ENCODE measurements at regions not wholly inside any gene's neighbourhood (a gene's known extent, or its start where the extent isn't known, plus 50 kb on each side); places are given as distances from the start of the nearest gene placed in this dataset.
A peak's percentile ranks its signal among the peaks of the same experiment; 100 is the strongest.

DNA sequence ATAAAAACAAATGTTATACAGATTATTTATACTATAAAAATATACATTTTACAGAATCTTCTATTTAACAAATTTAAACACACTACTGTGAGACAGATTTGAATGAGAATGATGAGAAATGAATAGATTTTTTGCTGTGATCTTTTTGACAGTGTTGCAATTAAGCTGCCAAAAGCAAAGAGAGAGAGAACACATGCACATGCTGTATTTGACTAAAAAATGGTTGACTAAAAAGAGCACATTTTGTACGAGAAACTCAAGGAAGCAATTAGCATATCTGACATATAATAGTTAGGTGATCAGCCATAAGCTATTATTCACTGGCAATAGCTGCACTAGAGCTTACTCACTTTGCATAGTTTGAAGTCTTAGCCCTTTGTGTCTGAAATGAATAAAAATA lies 115.8 kb downstream of the SYT10 start:
- Histone ChIP-seq H3K27ac (ENCODE audit: low read depth, low read length) (no peak overlapping the region), H3K27me3 (ENCODE audit: control insufficient read depth, insufficient read depth, low read length) (no peaks in the 10 kb centered on the region), H3K36me3 (ENCODE audit: control insufficient read depth, insufficient read depth, low read length) (no peaks in the 10 kb centered on the region), H3K4me1 (ENCODE audit: control insufficient read depth, insufficient read depth, low read length) (no peaks in the 10 kb centered on the region), H3K9me3 (ENCODE audit: control insufficient read depth, insufficient read depth, low read length) (no peaks in the 10 kb centered on the region), H3K4me3 (ENCODE audit: low read depth, low read length) (no peak overlapping the region)
- WGBS (ENCODE audit: insufficient coverage): no CpG with 5 or more reads among the region's 1 CpG
- DNase-seq (ENCODE audit: low read depth in 4 of 6, low spot score in 6 of 6): peak in 1 of 6 donors; percentile 35

- Histone ChIP-seq H3K4me1 (ENCODE audit: control insufficient read depth, insufficient read depth, low read length) (no peaks in the 10 kb centered on the region), H3K4me3 (ENCODE audit: low read depth, low read length) (no peak overlapping the region), H3K36me3 (ENCODE audit: control insufficient read depth, insufficient read depth, low read length) (no peaks in the 10 kb centered on the region), H3K27me3 (ENCODE audit: control insufficient read depth, insufficient read depth, low read length) (no peaks in the 10 kb centered on the region), H3K9me3 (ENCODE audit: control insufficient read depth, insufficient read depth, low read length) (no peaks in the 10 kb centered on the region), H3K27ac (ENCODE audit: low read depth, low read length) (no peak overlapping the region)
- no peak for DNase-seq (ENCODE audit: low read depth in 4 of 6, low spot score in 6 of 6)
- 84% methylated on average over 5 of the region's 5 CpGs for WGBS (ENCODE audit: insufficient coverage)
Observed at GRCh38 chr12:33322519-33322918, 117.1 kb downstream of the SYT10 start.

DNA sequence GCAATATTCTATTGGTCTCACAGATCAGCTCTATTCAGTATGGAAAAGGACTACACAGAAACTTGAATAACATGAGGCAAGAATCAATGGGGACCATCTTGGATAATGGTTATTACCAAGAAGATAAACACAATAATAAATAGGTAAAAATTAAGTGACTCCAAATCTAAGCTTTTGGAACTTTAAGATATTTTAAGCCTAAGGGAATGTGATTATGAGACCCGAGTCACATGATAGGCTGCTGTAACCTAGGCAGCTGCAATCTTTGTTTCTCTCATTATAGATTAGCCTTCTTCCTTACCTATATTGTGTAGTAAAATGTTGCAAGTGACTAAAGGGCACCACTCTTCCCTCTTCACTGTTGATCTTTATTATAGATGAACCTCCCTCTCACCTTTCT lies 121.9 kb downstream of the SYT10 start:
- Histone ChIP-seq H3K27me3 (ENCODE audit: control insufficient read depth, insufficient read depth, low read length) (no peaks in the 10 kb centered on the region), H3K27ac (ENCODE audit: low read depth, low read length) (no peak overlapping the region), H3K9me3 (ENCODE audit: control insufficient read depth, insufficient read depth, low read length) (no peaks in the 10 kb centered on the region), H3K4me3 (ENCODE audit: low read depth, low read length) (no peak overlapping the region), H3K36me3 (ENCODE audit: control insufficient read depth, insufficient read depth, low read length) (no peaks in the 10 kb centered on the region), H3K4me1 (ENCODE audit: control insufficient read depth, insufficient read depth, low read length) (no peaks in the 10 kb centered on the region)
- DNase-seq (ENCODE audit: low read depth in 4 of 6, low spot score in 6 of 6): no peak
- no CpG with 5 or more reads among the region's 1 CpG for WGBS (ENCODE audit: insufficient coverage)

DNA sequence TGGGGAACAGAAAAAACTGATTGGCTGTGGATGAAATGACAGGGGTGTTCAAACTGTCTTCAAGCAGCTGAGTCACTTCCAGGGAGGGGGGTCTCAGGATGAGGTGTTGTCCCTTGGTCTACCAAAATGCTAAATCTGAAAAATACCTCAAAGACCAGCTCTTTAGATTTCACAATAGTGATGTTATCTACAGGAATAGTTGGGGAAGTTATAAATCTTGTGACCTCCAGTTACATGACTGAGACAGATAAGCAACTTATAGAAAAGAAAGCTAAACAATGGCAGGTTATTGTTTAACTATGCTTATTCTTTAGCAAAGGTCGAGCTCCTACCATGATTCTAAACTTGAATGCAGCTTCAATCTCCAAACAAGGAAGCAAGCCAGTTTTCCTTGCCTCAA lies 125.4 kb downstream of the SYT10 start:
- no peak for DNase-seq (ENCODE audit: low read depth in 4 of 6, low spot score in 6 of 6)
- no peak overlapping the region for H3K27ac ChIP-seq (ENCODE audit: low read depth, low read length)
- no peaks in the 10 kb centered on the region for H3K27me3 ChIP-seq (ENCODE audit: control insufficient read depth, insufficient read depth, low read length)
- no peaks in the 10 kb centered on the region for H3K4me1 ChIP-seq (ENCODE audit: control insufficient read depth, insufficient read depth, low read length)
- no peak overlapping the region for H3K4me3 ChIP-seq (ENCODE audit: low read depth, low read length)
- H3K36me3 ChIP-seq (ENCODE audit: control insufficient read depth, insufficient read depth, low read length): no peaks in the 10 kb centered on the region
- H3K9me3 ChIP-seq (ENCODE audit: control insufficient read depth, insufficient read depth, low read length): no peaks in the 10 kb centered on the region
- WGBS (ENCODE audit: insufficient coverage): no CpG with 5 or more reads among the region's 1 CpG

GRCh38 chr12:33313476-33313875 lies 126.1 kb downstream of the SYT10 start:
- Histone ChIP-seq H3K9me3 (ENCODE audit: control insufficient read depth, insufficient read depth, low read length) (no peaks in the 10 kb centered on the region), H3K27ac (ENCODE audit: low read depth, low read length) (no peak overlapping the region), H3K4me3 (ENCODE audit: low read depth, low read length) (no peak overlapping the region), H3K36me3 (ENCODE audit: control insufficient read depth, insufficient read depth, low read length) (no peaks in the 10 kb centered on the region), H3K27me3 (ENCODE audit: control insufficient read depth, insufficient read depth, low read length) (no peaks in the 10 kb centered on the region), H3K4me1 (ENCODE audit: control insufficient read depth, insufficient read depth, low read length) (no peaks in the 10 kb centered on the region)
- DNase-seq (ENCODE audit: low read depth in 4 of 6, low spot score in 6 of 6): no peak

- Histone ChIP-seq H3K27ac (ENCODE audit: low read depth, low read length) (no peak overlapping the region), H3K4me1 (ENCODE audit: control insufficient read depth, insufficient read depth, low read length) (no peaks in the 10 kb centered on the region), H3K4me3 (ENCODE audit: low read depth, low read length) (no peak overlapping the region), H3K9me3 (ENCODE audit: control insufficient read depth, insufficient read depth, low read length) (no peaks in the 10 kb centered on the region), H3K36me3 (ENCODE audit: control insufficient read depth, insufficient read depth, low read length) (no peaks in the 10 kb centered on the region), H3K27me3 (ENCODE audit: control insufficient read depth, insufficient read depth, low read length) (no peaks in the 10 kb centered on the region)
- DNase-seq (ENCODE audit: low read depth in 4 of 6, low spot score in 6 of 6): no peak
- 96% methylated on average over 3 of the region's 4 CpGs for WGBS (ENCODE audit: insufficient coverage)
Observed at GRCh38 chr12:33310471-33310870, 129.1 kb downstream of the SYT10 start.

DNA sequence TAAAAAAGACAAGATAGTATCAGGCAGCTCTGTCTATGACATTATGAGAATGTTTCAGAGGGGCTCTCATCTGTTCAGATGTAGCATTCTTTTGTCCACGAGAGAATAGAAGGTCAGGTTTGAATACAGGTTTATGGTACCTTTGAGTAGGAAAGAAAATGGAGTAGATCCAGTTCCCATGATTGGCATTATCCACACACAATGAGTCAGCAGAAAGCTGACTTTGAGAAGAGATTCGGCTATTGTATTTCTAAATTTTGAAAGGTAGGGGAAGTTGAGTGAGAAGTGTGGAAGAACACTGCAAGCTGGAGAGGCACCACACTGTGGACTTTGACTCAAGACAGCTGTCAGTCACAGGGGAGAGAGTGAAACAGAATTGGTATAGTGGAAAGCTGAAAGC lies 135.4 kb downstream of the SYT10 start:
- 88% methylated on average over 1 of the region's 2 CpGs for WGBS (ENCODE audit: insufficient coverage)
- H3K36me3 ChIP-seq (ENCODE audit: control insufficient read depth, insufficient read depth, low read length): no peaks in the 10 kb centered on the region
- H3K27ac ChIP-seq (ENCODE audit: low read depth, low read length): no peak overlapping the region
- H3K4me1 ChIP-seq (ENCODE audit: control insufficient read depth, insufficient read depth, low read length): no peaks in the 10 kb centered on the region
- no peaks in the 10 kb centered on the region for H3K27me3 ChIP-seq (ENCODE audit: control insufficient read depth, insufficient read depth, low read length)
- no peak for DNase-seq (ENCODE audit: low read depth in 4 of 6, low spot score in 6 of 6)
- no peaks in the 10 kb centered on the region for H3K9me3 ChIP-seq (ENCODE audit: control insufficient read depth, insufficient read depth, low read length)
- no peak overlapping the region for H3K4me3 ChIP-seq (ENCODE audit: low read depth, low read length)

- no peak for DNase-seq (ENCODE audit: low read depth in 4 of 6, low spot score in 6 of 6)
- H3K4me3 ChIP-seq (ENCODE audit: low read depth, low read length): no peak overlapping the region
- no peaks in the 10 kb centered on the region for H3K4me1 ChIP-seq (ENCODE audit: control insufficient read depth, insufficient read depth, low read length)
- H3K27ac ChIP-seq (ENCODE audit: low read depth, low read length): no peak overlapping the region
- H3K9me3 ChIP-seq (ENCODE audit: control insufficient read depth, insufficient read depth, low read length): peaks cover 2% of the 10 kb centered on the region
- WGBS (ENCODE audit: insufficient coverage): 41% methylated on average over 2 of the region's 2 CpGs
- no peaks in the 10 kb centered on the region for H3K36me3 ChIP-seq (ENCODE audit: control insufficient read depth, insufficient read depth, low read length)
- H3K27me3 ChIP-seq (ENCODE audit: control insufficient read depth, insufficient read depth, low read length): no peaks in the 10 kb centered on the region
Observed at GRCh38 chr12:33296529-33296928, 143.1 kb downstream of the SYT10 start.

DNA sequence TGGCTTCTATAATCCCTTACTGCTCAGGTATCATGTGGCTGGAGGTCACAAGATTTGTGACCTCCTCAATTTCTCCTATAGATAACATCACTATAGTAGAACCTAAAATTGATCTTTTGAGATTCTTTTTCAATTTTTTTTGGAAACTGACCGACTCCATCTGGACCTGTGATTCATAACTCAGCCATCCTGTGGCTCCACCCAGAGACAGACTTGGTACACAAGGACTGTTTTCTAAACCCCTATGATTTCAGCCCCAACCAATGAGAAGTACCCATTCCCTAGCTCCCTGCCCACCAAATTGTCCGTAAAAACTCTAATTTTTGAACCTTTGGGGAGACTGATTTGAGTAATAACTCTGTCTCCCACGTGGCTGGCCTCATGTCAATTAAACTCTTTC lies 148.9 kb downstream of the SYT10 start:
- Histone ChIP-seq H3K4me3 (ENCODE audit: low read depth, low read length) (no peak overlapping the region), H3K27me3 (ENCODE audit: control insufficient read depth, insufficient read depth, low read length) (no peaks in the 10 kb centered on the region), H3K36me3 (ENCODE audit: control insufficient read depth, insufficient read depth, low read length) (no peaks in the 10 kb centered on the region), H3K27ac (ENCODE audit: low read depth, low read length) (no peak overlapping the region), H3K4me1 (ENCODE audit: control insufficient read depth, insufficient read depth, low read length) (no peaks in the 10 kb centered on the region), H3K9me3 (ENCODE audit: control insufficient read depth, insufficient read depth, low read length) (no peaks in the 10 kb centered on the region)
- 90% methylated on average over 1 of the region's 3 CpGs for WGBS (ENCODE audit: insufficient coverage)
- DNase-seq (ENCODE audit: low read depth in 4 of 6, low spot score in 6 of 6): no peak

DNA sequence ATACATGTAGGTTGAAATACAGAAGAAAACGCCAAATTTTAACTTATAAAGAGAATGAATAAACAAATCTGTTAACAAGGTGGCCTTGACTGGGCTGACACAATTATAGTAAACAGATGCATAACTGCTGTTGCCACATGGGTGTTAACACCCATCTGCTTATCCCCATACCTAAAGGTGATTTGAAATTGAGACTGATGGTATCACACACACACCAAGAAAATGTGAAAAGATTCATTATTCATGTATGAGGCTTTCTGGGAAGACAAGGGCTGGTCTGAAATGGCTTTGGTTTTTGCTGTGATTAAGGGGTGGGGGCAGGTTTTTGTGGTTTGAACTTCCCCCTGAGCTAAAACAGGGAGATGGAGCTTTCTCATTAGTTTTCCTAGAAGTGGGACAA lies 156.6 kb downstream of the SYT10 start:
- no CpG with 5 or more reads among the region's 1 CpG for WGBS (ENCODE audit: insufficient coverage)
- H3K27ac ChIP-seq (ENCODE audit: low read depth, low read length): no peak overlapping the region
- H3K9me3 ChIP-seq (ENCODE audit: control insufficient read depth, insufficient read depth, low read length): no peaks in the 10 kb centered on the region
- H3K36me3 ChIP-seq (ENCODE audit: control insufficient read depth, insufficient read depth, low read length): no peaks in the 10 kb centered on the region
- no peaks in the 10 kb centered on the region for H3K27me3 ChIP-seq (ENCODE audit: control insufficient read depth, insufficient read depth, low read length)
- H3K4me3 ChIP-seq (ENCODE audit: low read depth, low read length): no peak overlapping the region
- H3K4me1 ChIP-seq (ENCODE audit: control insufficient read depth, insufficient read depth, low read length): no peaks in the 10 kb centered on the region
- DNase-seq (ENCODE audit: low read depth in 4 of 6, low spot score in 6 of 6): no peak

Measured in spinal cord (tissue), 9 donors.